Stomach smooth muscle (tissue), 2 donors: ENCODE measurements at regions not wholly inside any gene's neighbourhood (a gene's known extent, or its start where the extent isn't known, plus 50 kb on each side); places are given as distances from the start of the nearest gene placed in this dataset.

Source experiments
- H3K27ac ChIP-seq: one replicate; pipeline ENCODE4 v1.7.0; 2013; ENCODE audit warnings: mild to moderate bottlenecking, low read length, inconsistent platforms
- H3K27me3 ChIP-seq, 2 donors: one replicate each; pipeline ENCODE4 v1.7.0; 2013; ENCODE audit warnings: low read length in 2 of 2; ENCODE audit not compliant: insufficient read depth in 2 of 2, control insufficient read depth in 1 of 2
- H3K36me3 ChIP-seq, 2 donors: one replicate each; pipeline ENCODE4 v1.7.0; 2013; ENCODE audit warnings: low read length in 2 of 2; ENCODE audit not compliant: control insufficient read depth in 2 of 2, insufficient read depth in 2 of 2
- H3K4me1 ChIP-seq: one replicate; pipeline ENCODE4 v1.7.0; 2013; ENCODE audit warnings: low read length; ENCODE audit not compliant: control insufficient read depth, insufficient read depth
- H3K4me3 ChIP-seq, 2 donors: one replicate each; pipeline ENCODE4 v1.7.0; 2013; ENCODE audit warnings: low read length in 2 of 2
- H3K9ac ChIP-seq, 2 donors: one replicate each; pipeline ENCODE4 v1.7.0; 2013; ENCODE audit warnings: low read length in 2 of 2, mild to moderate bottlenecking in 1 of 2
- H3K9me3 ChIP-seq, 2 donors: one replicate each; pipeline ENCODE4 v1.7.0; 2013; ENCODE audit warnings: low read length in 2 of 2; ENCODE audit not compliant: control insufficient read depth in 2 of 2
- donor health status: healthy.
- donor health status: Pancreatic carcinoma.

GRCh38 chr4:13289391-13289790, 194.7 kb downstream of the RAB28 start:
- Histone ChIP-seq H3K4me1 (no peaks in the 10 kb centered on the region), H3K27ac (no peak overlapping the region), H3K9ac (no peak overlapping the region), H3K4me3 (no peak overlapping the region), H3K27me3 (no peaks in the 10 kb centered on the region), H3K36me3 (no peaks in the 10 kb centered on the region), H3K9me3 (no peaks in the 10 kb centered on the region)

DNA sequence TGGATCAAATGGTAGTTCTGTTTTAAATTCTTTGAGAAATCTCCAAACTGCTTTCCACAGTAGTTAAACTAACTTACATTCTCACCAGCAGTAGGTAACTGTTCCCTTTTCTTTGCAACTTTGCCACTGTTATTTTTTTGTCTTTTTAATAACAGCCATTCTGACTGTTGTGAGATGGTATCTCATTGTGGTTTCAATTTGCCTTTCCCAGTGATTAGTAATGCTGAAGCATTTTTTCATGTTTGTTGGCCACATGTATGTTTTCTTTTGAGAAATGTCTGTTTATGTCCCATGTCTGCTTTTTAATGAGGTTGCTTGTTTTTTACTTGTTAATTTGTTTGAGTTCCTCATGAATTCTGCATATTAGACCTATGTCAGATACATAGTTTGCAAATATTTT, 198.8 kb downstream of the RAB28 start:
- Histone ChIP-seq H3K36me3 (no peaks in the 10 kb centered on the region), H3K27me3 (no peaks in the 10 kb centered on the region), H3K9me3 (no peaks in the 10 kb centered on the region), H3K27ac (no peak overlapping the region), H3K4me3 (no peak overlapping the region), H3K4me1 (no peaks in the 10 kb centered on the region), H3K9ac (no peak overlapping the region)

DNA sequence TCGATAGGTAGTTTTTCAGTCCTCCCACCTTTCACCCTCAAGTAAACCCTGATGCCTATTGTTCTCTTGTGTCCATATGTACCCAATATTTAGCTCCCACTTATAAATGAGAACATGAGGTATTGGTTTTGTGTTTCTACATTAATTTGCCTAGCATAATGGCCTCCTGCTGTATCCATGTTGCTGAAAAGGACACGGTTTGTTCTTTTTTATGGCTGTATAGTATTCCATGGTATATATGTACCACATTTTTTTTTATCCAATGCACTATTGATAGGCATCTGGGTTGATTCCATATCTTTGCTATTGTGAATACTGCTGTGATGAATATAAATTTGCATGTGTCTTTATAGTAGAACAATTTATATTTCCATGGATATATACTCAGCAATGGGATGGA, 199.2 kb downstream of the RAB28 start:
- Histone ChIP-seq H3K9me3 (no peaks in the 10 kb centered on the region), H3K36me3 (no peaks in the 10 kb centered on the region), H3K9ac (no peak overlapping the region), H3K27me3 (no peaks in the 10 kb centered on the region), H3K27ac (no peak overlapping the region), H3K4me1 (no peaks in the 10 kb centered on the region), H3K4me3 (no peak overlapping the region)

- peaks cover 7 to 11% of the 10 kb centered on the region in 2 donors for H3K9me3 ChIP-seq
- H3K36me3 ChIP-seq: no peaks in the 10 kb centered on the region
- no peak overlapping the region for H3K4me3 ChIP-seq
- no peak overlapping the region for H3K27ac ChIP-seq
- H3K27me3 ChIP-seq: no peaks in the 10 kb centered on the region
- H3K9ac ChIP-seq: no peak overlapping the region
- H3K4me1 ChIP-seq: no peaks in the 10 kb centered on the region
Observed at GRCh38 chr4:13276357-13276756, 207.8 kb downstream of the RAB28 start.

- H3K4me3 ChIP-seq: no peak overlapping the region
- H3K36me3 ChIP-seq: peaks cover 0 to 2% of the 10 kb centered on the region in 2 donors
- H3K9me3 ChIP-seq: peaks cover 2 to 5% of the 10 kb centered on the region in 2 donors
- no peak overlapping the region for H3K27ac ChIP-seq
- H3K27me3 ChIP-seq: no peaks in the 10 kb centered on the region
- no peaks in the 10 kb centered on the region for H3K4me1 ChIP-seq
- no peak overlapping the region for H3K9ac ChIP-seq
Observed at GRCh38 chr4:13268703-13269102, 215.4 kb downstream of the RAB28 start.

GRCh38 chr4:13268165-13268564, 216.0 kb downstream of the RAB28 start:
- H3K27ac ChIP-seq: no peak overlapping the region
- H3K4me3 ChIP-seq: no peak overlapping the region
- H3K4me1 ChIP-seq: no peaks in the 10 kb centered on the region
- H3K9me3 ChIP-seq: no peaks in the 10 kb centered on the region
- no peak overlapping the region for H3K9ac ChIP-seq
- H3K27me3 ChIP-seq: no peaks in the 10 kb centered on the region
- H3K36me3 ChIP-seq: peaks cover 0 to 2% of the 10 kb centered on the region in 2 donors

GRCh38 chr4:13267091-13267490, 217.0 kb downstream of the RAB28 start:
- Histone ChIP-seq H3K27ac (no peak overlapping the region), H3K9ac (no peak overlapping the region), H3K27me3 (no peaks in the 10 kb centered on the region), H3K4me1 (no peaks in the 10 kb centered on the region), H3K36me3 (peaks cover 0 to 2% of the 10 kb centered on the region in 2 donors), H3K4me3 (no peak overlapping the region), H3K9me3 (no peaks in the 10 kb centered on the region)

GRCh38 chr4:13266687-13267086, 217.5 kb downstream of the RAB28 start:
- H3K36me3 ChIP-seq: peaks cover 0 to 2% of the 10 kb centered on the region in 2 donors
- no peak overlapping the region for H3K4me3 ChIP-seq
- H3K27me3 ChIP-seq: no peaks in the 10 kb centered on the region

DNA sequence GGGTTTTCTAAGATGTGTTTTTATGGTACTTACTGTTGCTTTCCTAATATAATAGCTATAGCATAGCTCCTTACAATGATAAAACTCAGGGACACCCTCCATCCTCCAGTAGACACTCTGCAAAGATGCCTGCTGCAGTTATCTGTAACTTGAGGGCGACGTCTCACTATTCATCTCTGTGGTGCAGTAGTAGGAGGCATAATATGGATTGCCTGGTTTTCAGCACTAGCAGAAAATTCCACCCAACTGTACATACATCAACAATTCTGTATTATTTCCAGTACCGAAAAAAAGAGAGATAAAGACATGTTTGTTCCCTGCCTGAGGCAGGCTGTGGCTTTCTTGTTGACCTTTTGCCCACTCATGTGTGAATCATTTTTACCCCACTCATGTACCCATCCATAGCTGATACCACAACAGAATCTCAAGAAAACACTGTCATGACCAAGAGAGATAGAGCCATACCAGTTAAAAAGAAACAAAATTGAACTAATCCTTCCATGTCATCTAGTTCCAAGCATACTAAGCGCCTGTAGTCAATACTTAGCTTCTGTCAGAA, 220.1 kb downstream of the RAB28 start:
- Histone ChIP-seq H3K27me3 (no peaks in the 10 kb centered on the region), H3K9ac (no peak overlapping the region), H3K4me3 (no peak overlapping the region), H3K36me3 (peaks cover 0 to 2% of the 10 kb centered on the region in 2 donors), H3K9me3 (no peaks in the 10 kb centered on the region), H3K4me1 (no peaks in the 10 kb centered on the region), H3K27ac (no peak overlapping the region)

More at GRCh38 chr4:13266687-13267086, 217.5 kb downstream of the RAB28 start:
- Histone ChIP-seq H3K9ac (no peak overlapping the region), H3K9me3 (no peaks in the 10 kb centered on the region), H3K4me1 (no peaks in the 10 kb centered on the region), H3K27ac (no peak overlapping the region)

- Histone ChIP-seq H3K4me3 (no peak overlapping the region), H3K9ac (no peak overlapping the region), H3K4me1 (no peaks in the 10 kb centered on the region), H3K27me3 (no peaks in the 10 kb centered on the region), H3K9me3 (no peaks in the 10 kb centered on the region), H3K27ac (no peak overlapping the region), H3K36me3 (peaks cover 0 to 2% of the 10 kb centered on the region in 2 donors)
Observed at GRCh38 chr4:13262816-13263215, 221.3 kb downstream of the RAB28 start.

- Histone ChIP-seq H3K36me3 (peaks cover 0 to 2% of the 10 kb centered on the region in 2 donors), H3K4me3 (no peak overlapping the region), H3K27me3 (no peaks in the 10 kb centered on the region)
Observed at GRCh38 chr4:13261486-13262257, 222.5 kb downstream of the RAB28 start.

More at GRCh38 chr4:13261486-13262257, 222.5 kb downstream of the RAB28 start:
- Histone ChIP-seq H3K27ac (no peak overlapping the region), H3K9me3 (no peaks in the 10 kb centered on the region), H3K9ac (no peak overlapping the region), H3K4me1 (no peaks in the 10 kb centered on the region)
